Osteoblast (primary cell): ENCODE measurements at regions not wholly inside any gene's neighbourhood (a gene's known extent, or its start where the extent isn't known, plus 50 kb on each side); places are given as distances from the start of the nearest gene placed in this dataset.

ENCODE experiments used
- DNase-seq: peaks from one replicate; pipeline ENCODE4 v3.0.0; 2011; ENCODE audit warnings: low spot score, mixed read lengths; ENCODE audit not compliant: insufficient read length; ENCODE audit errors: missing footprints
- H2AFZ ChIP-seq: 2 replicates; pipeline ENCODE4 v1.6.0; 2011; ENCODE audit warnings: mild to moderate bottlenecking, low read length
- H3K27ac ChIP-seq: 2 replicates; pipeline ENCODE4 v1.5.1; 2011; ENCODE audit warnings: mild to moderate bottlenecking, low read depth, low read length, moderate library complexity
- H3K27me3 ChIP-seq: 2 replicates; pipeline ENCODE4 v1.6.0; 2012; ENCODE audit warnings: mild to moderate bottlenecking, control low read depth, inconsistent platforms, low read length, moderate library complexity; ENCODE audit not compliant: insufficient read depth
- H3K36me3 ChIP-seq: 2 replicates; pipeline ENCODE4 v1.5.1; 2011; ENCODE audit warnings: mild to moderate bottlenecking, low read length, control low read depth, moderate library complexity; ENCODE audit not compliant: insufficient read depth
- H3K4me1 ChIP-seq: 2 replicates; pipeline ENCODE4 v1.5.1; 2011; ENCODE audit warnings: mild to moderate bottlenecking, low read length, control low read depth, moderate library complexity; ENCODE audit not compliant: insufficient read depth
- H3K4me2 ChIP-seq: 2 replicates; pipeline ENCODE4 v1.6.0; 2011; ENCODE audit warnings: mild to moderate bottlenecking, low read length; ENCODE audit not compliant: insufficient read depth
- H3K4me3 ChIP-seq: fragments of 200-600 bp; sonication (generic); 3 replicates; pipeline ENCODE4 v1.5.1; 2012; ENCODE audit warnings: mild to moderate bottlenecking, low read length, inconsistent platforms; ENCODE audit not compliant: insufficient read depth
- H3K79me2 ChIP-seq: 2 replicates; pipeline ENCODE4 v1.6.0; 2012; ENCODE audit warnings: mild to moderate bottlenecking, low read length, control low read depth, inconsistent platforms; ENCODE audit not compliant: insufficient read depth
- H3K9me3 ChIP-seq: 2 replicates; pipeline ENCODE4 v1.5.1; 2011; ENCODE audit warnings: low read depth, low read length, control low read depth
- H4K20me1 ChIP-seq: 2 replicates; pipeline ENCODE4 v1.6.0; 2012; ENCODE audit warnings: mild to moderate bottlenecking, low read length, control low read depth; ENCODE audit not compliant: insufficient read depth
- CTCF ChIP-seq: IDR thresholded peaks from 2 replicates; pipeline ENCODE4 v1.5.1; 2011; ENCODE audit warnings: mild to moderate bottlenecking, low read depth, low read length, moderate library complexity; ENCODE audit errors: extremely low read depth

- Histone ChIP-seq H3K4me2 (no peak overlapping the region), H3K27ac (no peak overlapping the region), H3K36me3 (no peaks in the 10 kb centered on the region), H3K4me3 (no peak overlapping the region), H3K79me2 (no peaks in the 10 kb centered on the region), H2AFZ (no peak overlapping the region), H3K4me1 (no peaks in the 10 kb centered on the region), H3K9me3 (peaks cover 3% of the 10 kb centered on the region), H4K20me1 (no peaks in the 10 kb centered on the region), H3K27me3 (no peaks in the 10 kb centered on the region)
- DNase-seq: no peak
- no peak for TF ChIP-seq CTCF
Observed at GRCh38 chr11:111039982-111040381, 205.5 kb upstream of the POU2AF2 start.

DNA sequence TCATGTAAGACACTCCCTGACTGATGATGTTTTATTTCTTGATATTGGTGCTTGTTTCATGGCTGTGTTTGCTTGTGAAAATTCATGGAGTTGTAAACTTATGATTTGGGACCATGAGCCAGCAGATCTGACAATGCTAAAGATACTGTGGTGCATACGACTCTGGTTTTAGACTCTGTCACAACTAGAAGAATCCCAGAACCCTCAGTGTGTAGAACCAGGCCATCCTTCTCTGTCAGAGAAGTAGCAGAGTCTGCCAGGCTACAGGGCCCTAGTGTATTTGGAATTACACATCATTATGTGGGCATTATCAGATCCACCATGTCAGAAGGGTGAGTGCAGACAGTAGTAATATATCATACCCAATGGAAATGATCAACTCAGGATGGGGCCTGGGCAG lies 209.8 kb upstream of the POU2AF2 start:
- H3K4me3 ChIP-seq: no peak overlapping the region
- no peak overlapping the region for H3K4me2 ChIP-seq
- no peak for DNase-seq
- no peaks in the 10 kb centered on the region for H3K4me1 ChIP-seq
- no peaks in the 10 kb centered on the region for H3K79me2 ChIP-seq
- TF ChIP-seq CTCF: no peak
- no peaks in the 10 kb centered on the region for H3K27me3 ChIP-seq
- no peak overlapping the region for H3K27ac ChIP-seq
- no peaks in the 10 kb centered on the region for H3K36me3 ChIP-seq
- no peak overlapping the region for H2AFZ ChIP-seq
- no peaks in the 10 kb centered on the region for H4K20me1 ChIP-seq
- peaks cover 3% of the 10 kb centered on the region for H3K9me3 ChIP-seq

GRCh38 chr11:111026241-111026640 lies 219.3 kb upstream of the POU2AF2 start:
- TF ChIP-seq CTCF: no peak
- no peaks in the 10 kb centered on the region for H3K36me3 ChIP-seq
- no peak overlapping the region for H3K4me3 ChIP-seq
- no peak overlapping the region for H3K4me2 ChIP-seq
- H3K4me1 ChIP-seq: no peaks in the 10 kb centered on the region
- no peaks in the 10 kb centered on the region for H3K9me3 ChIP-seq
- no peak for DNase-seq
- no peaks in the 10 kb centered on the region for H4K20me1 ChIP-seq
- no peaks in the 10 kb centered on the region for H3K27me3 ChIP-seq
- H3K79me2 ChIP-seq: no peaks in the 10 kb centered on the region
- H2AFZ ChIP-seq: no peak overlapping the region
- no peak overlapping the region for H3K27ac ChIP-seq

- H3K27me3 ChIP-seq: no peaks in the 10 kb centered on the region
- no peaks in the 10 kb centered on the region for H3K9me3 ChIP-seq
- no peaks in the 10 kb centered on the region for H3K4me1 ChIP-seq
- peak; percentile 23 for DNase-seq
- H3K27ac ChIP-seq: no peak overlapping the region
- no peak overlapping the region for H2AFZ ChIP-seq
- H3K36me3 ChIP-seq: no peaks in the 10 kb centered on the region
- TF ChIP-seq CTCF: no peak
- H3K4me3 ChIP-seq: no peak overlapping the region
- H4K20me1 ChIP-seq: no peaks in the 10 kb centered on the region
- H3K4me2 ChIP-seq: no peak overlapping the region
- no peaks in the 10 kb centered on the region for H3K79me2 ChIP-seq
Observed at GRCh38 chr11:111021131-111021530, 224.4 kb upstream of the POU2AF2 start.
